H9 (cell line): ENCODE measurements at regions not wholly inside any gene's neighbourhood (a gene's known extent, or its start where the extent isn't known, plus 50 kb on each side); places are given as distances from the start of the nearest gene placed in this dataset.

ENCODE experiments used
- DNase-seq: peaks from one replicate; pipeline ENCODE4 v3.0.0-alpha.2; 2017
- H2AFZ ChIP-seq: one replicate; pipeline ENCODE4 v1.6.1; 2013; ENCODE audit warnings: mild to moderate bottlenecking, low read length, control low read depth, moderate library complexity
- H2AK5ac ChIP-seq: 2 replicates; pipeline ENCODE4 v1.6.1; 2013; ENCODE audit warnings: low read length, control low read depth, mixed read lengths; ENCODE audit not compliant: insufficient read length
- H2BK120ac ChIP-seq: one replicate; pipeline ENCODE4 v1.6.1; 2013; ENCODE audit warnings: low read depth, mild to moderate bottlenecking, low read length, control low read depth, inconsistent platforms; ENCODE audit not compliant: poor library complexity, severe bottlenecking
- H2BK12ac ChIP-seq: 2 replicates; pipeline ENCODE4 v1.6.1; 2013; ENCODE audit warnings: low read length, control low read depth, mixed read lengths, low read depth; ENCODE audit not compliant: insufficient read length
- H2BK15ac ChIP-seq: 2 replicates; pipeline ENCODE4 v1.6.1; 2013; ENCODE audit warnings: low read depth, low read length, control low read depth
- H2BK20ac ChIP-seq: one replicate; pipeline ENCODE4 v1.6.1; 2013; ENCODE audit warnings: low read depth, mild to moderate bottlenecking, low read length, control low read depth, inconsistent platforms; ENCODE audit not compliant: poor library complexity, severe bottlenecking
- H2BK5ac ChIP-seq: 2 replicates; pipeline ENCODE4 v1.6.1; 2013; ENCODE audit warnings: low read length, control low read depth, mixed read lengths; ENCODE audit not compliant: insufficient read length
- H3K14ac ChIP-seq: 2 replicates; pipeline ENCODE4 v1.6.1; 2013; ENCODE audit warnings: low read length, control low read depth; ENCODE audit not compliant: insufficient read depth
- H3K18ac ChIP-seq: 2 replicates; pipeline ENCODE4 v1.6.1; 2013; ENCODE audit warnings: low read depth, mild to moderate bottlenecking, mixed read lengths, low read length, control low read depth; ENCODE audit not compliant: insufficient read length
- H3K23ac ChIP-seq: 2 replicates; pipeline ENCODE4 v1.6.1; 2013; ENCODE audit warnings: low read length, control low read depth, mixed read lengths, low read depth; ENCODE audit not compliant: insufficient read length
- H3K23me2 ChIP-seq: 2 replicates; pipeline ENCODE4 v1.6.1; 2013; ENCODE audit warnings: low read depth, mild to moderate bottlenecking, mixed read lengths, low read length, control low read depth; ENCODE audit not compliant: insufficient read length, poor library complexity, severe bottlenecking
- H3K27ac ChIP-seq: 2 replicates; pipeline ENCODE4 v1.5.1; 2013; ENCODE audit warnings: low read length, control low read depth, mixed read lengths, low read depth; ENCODE audit not compliant: insufficient read length
- H3K27me3 ChIP-seq: 2 replicates; pipeline ENCODE4 v1.6.1; 2013; ENCODE audit warnings: low read length, control low read depth, inconsistent platforms; ENCODE audit not compliant: insufficient read depth
- H3K4ac ChIP-seq: 2 replicates; pipeline ENCODE4 v1.6.1; 2013; ENCODE audit warnings: low read depth, mild to moderate bottlenecking, control low read depth, inconsistent platforms, low read length, moderate library complexity
- H3K4me1 ChIP-seq: 2 replicates; pipeline ENCODE4 v1.6.1; 2013; ENCODE audit warnings: low read length, control low read depth, inconsistent platforms; ENCODE audit not compliant: insufficient read depth
- H3K4me2 ChIP-seq: 2 replicates; pipeline ENCODE4 v1.6.1; 2013; ENCODE audit warnings: low read length, control low read depth, mixed read lengths; ENCODE audit not compliant: insufficient read length, insufficient read depth
- H3K56ac ChIP-seq: 2 replicates; pipeline ENCODE4 v1.6.1; 2013; ENCODE audit warnings: low read depth, mild to moderate bottlenecking, mixed read lengths, low read length, control low read depth; ENCODE audit not compliant: insufficient read length
- H3K79me1 ChIP-seq: 2 replicates; pipeline ENCODE4 v1.6.1; 2013; ENCODE audit warnings: low read depth, mild to moderate bottlenecking, moderate library complexity, low read length, control low read depth, inconsistent platforms; ENCODE audit not compliant: insufficient read depth, poor library complexity, severe bottlenecking
- H3K79me2 ChIP-seq: 2 replicates; pipeline ENCODE4 v1.6.1; 2013; ENCODE audit warnings: low read length, control low read depth, inconsistent platforms; ENCODE audit not compliant: insufficient read depth
- H3K9ac ChIP-seq: 2 replicates; pipeline ENCODE4 v1.6.1; 2013; ENCODE audit warnings: low read length, control low read depth, mixed read lengths; ENCODE audit not compliant: insufficient read length; ENCODE audit errors: extremely low read depth
- H3K9me3 ChIP-seq: one replicate; pipeline ENCODE4 v1.6.1; 2013; ENCODE audit warnings: low read depth, low read length, inconsistent platforms; ENCODE audit not compliant: control insufficient read depth
- H3T11ph ChIP-seq: one replicate; pipeline ENCODE4 v1.6.1; 2013; ENCODE audit warnings: mild to moderate bottlenecking, low read length, control low read depth, inconsistent platforms
- H4K20me1 ChIP-seq: one replicate; pipeline ENCODE4 v1.6.1; 2013; ENCODE audit not compliant: control insufficient read depth, insufficient read length, insufficient read depth
- H4K5ac ChIP-seq: 2 replicates; pipeline ENCODE4 v1.6.1; 2013; ENCODE audit warnings: low read depth, mild to moderate bottlenecking, mixed read lengths, low read length, control low read depth; ENCODE audit not compliant: insufficient read length
- H4K8ac ChIP-seq: replicated peaks from 2 replicates; pipeline ENCODE4 v1.6.1; 2013; ENCODE audit warnings: low read length, control low read depth, mixed read lengths, low read depth; ENCODE audit not compliant: insufficient read length
- H4K91ac ChIP-seq: 2 replicates; pipeline ENCODE4 v1.6.1; 2013; ENCODE audit warnings: low read depth, mild to moderate bottlenecking, moderate library complexity, mixed read lengths, low read length, control low read depth; ENCODE audit not compliant: insufficient read length
- H3K27ac Mint-ChIP-seq, 3 experiments: 2 replicates in 2 of 3; 3 replicates in 1 of 3; pipeline ENCODE4 v1.8.0; 2020 to 2021; ENCODE audit warnings: mixed read lengths in 3 of 3, mild to moderate bottlenecking in 1 of 3, moderate library complexity in 1 of 3
- H3K27me3 Mint-ChIP-seq: 2 replicates; pipeline ENCODE4 v1.8.0; 2021; ENCODE audit warnings: low read depth, mild to moderate bottlenecking, moderate library complexity, mixed read lengths
- H3K36me3 Mint-ChIP-seq, 3 experiments: 2 replicates in 2 of 3; 3 replicates in 1 of 3; pipeline ENCODE4 v1.8.0; 2020 to 2021; ENCODE audit warnings: low read depth in 3 of 3, mixed read lengths in 3 of 3; ENCODE audit not compliant: insufficient read depth in 1 of 3
- H3K4me1 Mint-ChIP-seq, 2 experiments: 2 replicates each; pipeline ENCODE4 v1.8.0; 2020; ENCODE audit warnings: mixed read lengths in 2 of 2
- H3K4me3 Mint-ChIP-seq, 2 experiments: 2 replicates in 1 of 2; 3 replicates in 1 of 2; pipeline ENCODE4 v1.8.0; 2020 to 2021; ENCODE audit warnings: mild to moderate bottlenecking in 2 of 2, mixed read lengths in 2 of 2, moderate library complexity in 1 of 2
- H3K9me3 Mint-ChIP-seq, 2 experiments: 2 replicates in 1 of 2; 3 replicates in 1 of 2; pipeline ENCODE4 v1.8.0; 2020; ENCODE audit warnings: mild to moderate bottlenecking in 2 of 2, mixed read lengths in 2 of 2, moderate library complexity in 1 of 2
- CTCF ChIP-seq: fragments of 200-600 bp; sonication (generic); conservative IDR thresholded peaks from 3 replicates; pipeline ENCODE4 v1.8.0; 2021; ENCODE audit warnings: antibody characterized with exemption, mild to moderate bottlenecking
- WGBS: extraction: QIAGEN DNeasy Blood & Tissue Kit; methylation state at CpG from one replicate; pipeline ENCODE4 v1.1.7; 2013; ENCODE audit warnings: missing lambda C conversion rate, low lambda C conversion rate, mixed read lengths; ENCODE audit not compliant: insufficient read length; ENCODE audit errors: extremely low coverage; 5-methylcytosine and 5-hydroxymethylcytosine counted together

DNA sequence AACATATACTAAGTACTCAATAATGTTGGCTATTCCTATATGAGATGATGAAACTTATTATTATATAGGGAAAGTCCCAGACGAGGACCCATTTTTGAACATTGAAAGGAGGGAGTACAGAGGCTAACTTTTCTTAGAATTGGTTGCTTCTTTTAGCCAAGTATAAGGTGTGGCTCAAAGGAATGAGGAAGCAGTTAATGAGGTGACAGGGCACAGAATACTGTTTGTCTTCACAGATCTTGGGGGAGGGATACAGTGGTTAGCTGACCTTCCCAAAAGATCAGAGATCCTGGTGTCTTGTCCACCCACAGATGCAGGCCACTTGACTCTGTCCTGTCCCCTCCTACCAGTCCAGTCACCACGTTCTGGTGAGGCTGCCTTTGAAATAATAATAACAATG, 67.8 kb upstream of the EPB41L1 start:
- Mint-ChIP-seq H3K27ac (no peak overlapping the region), H3K9me3 (peaks cover 4 to 9% of the 10 kb centered on the region in 2 experiments)
- no CpG with 5 or more reads among the region's 2 CpGs for WGBS

More for the DNA sequence above, 67.8 kb upstream of the EPB41L1 start:
- Histone ChIP-seq H3K4ac (no peak overlapping the region), H4K91ac (no peak overlapping the region), H2AFZ (no peak overlapping the region), H2BK20ac (no peak overlapping the region), H3K79me1 (no peaks in the 10 kb centered on the region), H3K27ac (no peak overlapping the region), H3K56ac (no peak overlapping the region), H2BK12ac (no peak overlapping the region), H3K9me3 (no peaks in the 10 kb centered on the region), H3K18ac (no peak overlapping the region), H3K9ac (no peak overlapping the region), H2BK15ac (no peak overlapping the region), H3K4me2 (no peak overlapping the region), H2BK120ac (no peak overlapping the region), H2BK5ac (no peak overlapping the region), H2AK5ac (no peak overlapping the region), H4K8ac (no peak overlapping the region), H3K4me1 (no peaks in the 10 kb centered on the region), H3K79me2 (no peaks in the 10 kb centered on the region), H3T11ph (no peak overlapping the region), H3K14ac (no peak overlapping the region), H3K23ac (no peak overlapping the region), H4K20me1 (no peaks in the 10 kb centered on the region), H4K5ac (no peak overlapping the region), H3K23me2 (no peaks in the 10 kb centered on the region), H3K27me3 (no peaks in the 10 kb centered on the region; the same call in 1 of the 2 replicates)
- no peak for DNase-seq
- TF ChIP-seq CTCF, result no peak
- H3K36me3 Mint-ChIP-seq, result peaks cover 0 to 9% (median 3%) of the 10 kb centered on the region in 3 experiments; a peak in 6 of 7 replicates
- H3K4me1 Mint-ChIP-seq, result peaks cover 18 to 25% of the 10 kb centered on the region in 2 experiments
- no peak overlapping the region for H3K4me3 Mint-ChIP-seq
- H3K27me3 Mint-ChIP-seq, result peaks cover 56% of the 10 kb centered on the region
